Type B pancreatic cell (in vitro differentiated cells): ENCODE measurements at regions not wholly inside any gene's neighbourhood (a gene's known extent, or its start where the extent isn't known, plus 50 kb on each side); places are given as distances from the start of the nearest gene placed in this dataset.
A peak's percentile ranks its signal among the peaks of the same experiment; 100 is the strongest.

Source experiments
- DNase-seq: peaks from one replicate; pipeline ENCODE4 v3.0.0; 2021; ENCODE audit warnings: mixed read lengths; ENCODE audit not compliant: unreplicated experiment; ENCODE audit errors: extremely low spot score
- H3K27ac Mint-ChIP-seq: 2 replicates; pipeline ENCODE4 v1.8.0; 2021; ENCODE audit warnings: mild to moderate bottlenecking, mixed read lengths
- H3K27me3 Mint-ChIP-seq: 2 replicates; pipeline ENCODE4 v1.8.0; 2021; ENCODE audit warnings: mixed read lengths
- H3K36me3 Mint-ChIP-seq: 2 replicates; pipeline ENCODE4 v1.8.0; 2021; ENCODE audit warnings: mixed read lengths
- H3K4me1 Mint-ChIP-seq: one replicate; pipeline ENCODE4 v1.8.0; 2021; ENCODE audit warnings: mixed read lengths; ENCODE audit not compliant: unreplicated experiment
- H3K4me3 Mint-ChIP-seq: 2 replicates; pipeline ENCODE4 v1.8.0; 2021; ENCODE audit warnings: mild to moderate bottlenecking, mixed read lengths
- H3K9me3 Mint-ChIP-seq: 2 replicates; pipeline ENCODE4 v1.8.0; 2021; ENCODE audit warnings: mixed read lengths
- CTCF ChIP-seq: fragments of 200-600 bp; sonication (generic); conservative IDR thresholded peaks from 2 replicates; pipeline ENCODE4 v1.5.0; 2021; ENCODE audit warnings: antibody characterized with exemption, mild to moderate bottlenecking

GRCh38 chr11:69356703-69357457 lies 62.9 kb downstream of the MYEOV start:
- TF ChIP-seq CTCF = no peak
- Mint-ChIP-seq H3K27ac (no peak overlapping the region), H3K4me3 (no peak overlapping the region), H3K9me3 (no peaks in the 10 kb centered on the region), H3K4me1 (peaks cover 7% of the 10 kb centered on the region), H3K27me3 (peaks cover 2% of the 10 kb centered on the region), H3K36me3 (no peaks in the 10 kb centered on the region)
- DNase-seq = peak; percentile 65

- peak; percentile 62 for DNase-seq
- no peaks in the 10 kb centered on the region for H3K9me3 Mint-ChIP-seq
- H3K4me1 Mint-ChIP-seq = peaks cover 4% of the 10 kb centered on the region
- no peak overlapping the region for H3K4me3 Mint-ChIP-seq
- H3K36me3 Mint-ChIP-seq = no peaks in the 10 kb centered on the region
- H3K27me3 Mint-ChIP-seq = peaks cover 2% of the 10 kb centered on the region
- TF ChIP-seq CTCF = no peak
- H3K27ac Mint-ChIP-seq = no peak overlapping the region
Observed at GRCh38 chr11:69357458-69358397, 63.8 kb downstream of the MYEOV start.

GRCh38 chr11:69358398-69359020 lies 64.6 kb downstream of the MYEOV start:
- H3K4me1 Mint-ChIP-seq = no peaks in the 10 kb centered on the region
- peak; percentile 60 for DNase-seq
- peaks cover 2% of the 10 kb centered on the region for H3K27me3 Mint-ChIP-seq
- no peaks in the 10 kb centered on the region for H3K36me3 Mint-ChIP-seq
- no peaks in the 10 kb centered on the region for H3K9me3 Mint-ChIP-seq
- no peak overlapping the region for H3K4me3 Mint-ChIP-seq
- H3K27ac Mint-ChIP-seq = no peak overlapping the region
- TF ChIP-seq CTCF = no peak

- DNase-seq = peak; percentile 6
- H3K4me1 Mint-ChIP-seq = no peaks in the 10 kb centered on the region
- H3K9me3 Mint-ChIP-seq = no peaks in the 10 kb centered on the region
- H3K4me3 Mint-ChIP-seq = no peak overlapping the region
- no peak for TF ChIP-seq CTCF
- no peak overlapping the region for H3K27ac Mint-ChIP-seq
- H3K36me3 Mint-ChIP-seq = no peaks in the 10 kb centered on the region
- H3K27me3 Mint-ChIP-seq = no peaks in the 10 kb centered on the region
Observed at GRCh38 chr11:69359735-69360480, 66.0 kb downstream of the MYEOV start.

GRCh38 chr11:69360606-69361005 lies 66.7 kb downstream of the MYEOV start:
- TF ChIP-seq CTCF = no peak
- Mint-ChIP-seq H3K4me3 (no peak overlapping the region), H3K27me3 (no peaks in the 10 kb centered on the region), H3K27ac (no peak overlapping the region), H3K9me3 (no peaks in the 10 kb centered on the region), H3K36me3 (no peaks in the 10 kb centered on the region), H3K4me1 (no peaks in the 10 kb centered on the region)
- DNase-seq = peak; percentile 43
